Prostate gland (tissue), 2 donors: ENCODE measurements at regions not wholly inside any gene's neighbourhood (a gene's known extent, or its start where the extent isn't known, plus 50 kb on each side); places are given as distances from the start of the nearest gene placed in this dataset.

ENCODE experiments used
- DNase-seq: peaks from one replicate; pipeline ENCODE4 v3.0.0-alpha.2; 2019; ENCODE audit warnings: low spot score
- H3K27ac ChIP-seq, 2 donors: fragments of 200-600 bp; sonication (generic); 2 replicates each; pipeline ENCODE4 v1.5.1; 2017 to 2019
- H3K27me3 ChIP-seq: fragments of 200-600 bp; sonication (generic); replicated peaks from 2 replicates; pipeline ENCODE4 v1.5.1; 2019; ENCODE audit not compliant: insufficient read depth
- H3K36me3 ChIP-seq, 2 donors: fragments of 200-600 bp; sonication (generic); 1 replicate in 1 of 2; 2 replicates in 1 of 2; pipeline versions ENCODE4 v1.5.1 to v1.8.1; 2017 to 2019
- H3K4me1 ChIP-seq: fragments of 200-600 bp; sonication (generic); replicated peaks from 2 replicates; pipeline ENCODE4 v1.5.1; 2019
- H3K4me3 ChIP-seq, 2 donors: fragments of 200-600 bp; sonication (generic); 2 replicates each; pipeline ENCODE4 v1.5.1; 2017 to 2019
- H3K9me3 ChIP-seq: fragments of 200-600 bp; sonication (generic); 2 replicates; pipeline ENCODE4 v1.5.1; 2017
- CTCF ChIP-seq, 4 experiments: fragments of 200-600 bp in 2 of 4; fragments of 450-650 bp in 2 of 4; sonication (generic) in 2 of 4; IDR thresholded peaks; 1 replicate in 3 of 4; 2 replicates in 1 of 4; pipeline ENCODE4 v1.5.1; 2016 to 2019; ENCODE audit warnings: antibody characterized with exemption in 4 of 4, mild to moderate bottlenecking in 2 of 4, moderate library complexity in 2 of 4
- POLR2A ChIP-seq: fragments of 450-650 bp; IDR thresholded peaks from one replicate; pipeline ENCODE4 v1.6.1; 2016; ENCODE audit warnings: antibody characterized with exemption, mild to moderate bottlenecking
- POLR2AphosphoS5 ChIP-seq: sonication (generic); formaldehyde crosslinking; IDR thresholded peaks from one replicate; pipeline ENCODE4 v1.6.1; 2017; ENCODE audit warnings: antibody characterized with exemption
- WGBS: methylation state at CpG from one replicate; pipeline ENCODE4 v1.1.5; 2018; 5-methylcytosine and 5-hydroxymethylcytosine counted together
- intact Hi-C: fragments of 100-400 bp; cut with DNase I; formaldehyde crosslinking; loops from one replicate; pipeline ENCODE4 v1.14.2; 2022

GRCh38 chr14:21866479-21866878, 192.9 kb upstream of the OR4E1 start:
- Histone ChIP-seq H3K27me3 (no peaks in the 10 kb centered on the region), H3K4me1 (no peaks in the 10 kb centered on the region), H3K4me3 (no peak overlapping the region), H3K27ac (no peak overlapping the region), H3K9me3 (no peaks in the 10 kb centered on the region), H3K36me3 (no peaks in the 10 kb centered on the region)
- TF ChIP-seq CTCF (IDR thresholded peaks at IDR 0.05) (no peak), POLR2A (no peak), POLR2AphosphoS5 (no peak)
- no peak for DNase-seq
- intact Hi-C loops, result no loop called here

DNA sequence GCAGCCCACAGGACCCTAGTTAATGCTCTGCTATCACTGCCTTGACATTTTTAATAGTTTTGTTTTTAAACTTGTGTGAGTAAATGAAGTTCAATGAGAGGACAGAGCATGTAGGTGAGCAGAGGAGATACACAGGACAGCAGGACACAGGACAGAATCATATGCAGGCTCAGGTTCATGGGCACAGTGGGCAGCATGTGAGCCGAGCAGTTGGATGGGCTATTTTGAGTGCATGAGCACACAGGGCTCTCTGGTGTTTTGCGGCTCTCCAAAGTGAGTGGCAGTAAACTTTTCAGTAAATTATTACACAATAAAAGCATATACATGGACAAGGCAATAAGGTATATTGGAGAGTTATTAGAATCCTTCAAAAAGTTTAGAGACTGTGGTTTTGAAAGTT, 189.7 kb upstream of the OR4E1 start:
- no peak overlapping the region for H3K27ac ChIP-seq
- WGBS, result 63% methylated on average over 2 of the region's 2 CpGs
- no peak for TF ChIP-seq POLR2A
- no peak for TF ChIP-seq CTCF (IDR thresholded peaks at IDR 0.05)
- TF ChIP-seq POLR2AphosphoS5, result no peak
- intact Hi-C loops, result no loop called here
- H3K4me1 ChIP-seq, result no peaks in the 10 kb centered on the region
- H3K27me3 ChIP-seq, result no peaks in the 10 kb centered on the region
- H3K4me3 ChIP-seq, result no peak overlapping the region
- no peak for DNase-seq
- no peaks in the 10 kb centered on the region for H3K36me3 ChIP-seq
- no peaks in the 10 kb centered on the region for H3K9me3 ChIP-seq

DNA sequence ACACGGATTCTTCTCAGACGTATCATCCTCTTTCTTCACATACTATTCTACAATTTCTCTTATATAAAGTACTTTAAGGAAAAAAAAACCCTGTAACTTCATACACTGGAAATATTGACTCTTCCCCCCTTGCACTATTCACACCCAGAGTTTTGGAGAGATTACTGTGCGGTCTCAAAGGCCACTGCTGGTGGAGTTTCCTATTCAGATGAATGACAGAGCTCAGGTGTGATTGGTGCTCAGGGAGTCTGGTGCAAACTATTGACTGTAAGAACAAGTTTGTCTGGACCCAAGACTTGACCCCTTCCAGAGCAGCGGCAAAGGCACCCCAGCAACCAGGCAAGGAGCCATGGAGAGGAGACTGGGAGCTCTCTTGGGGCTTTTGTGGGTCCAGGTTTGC, 187.5 kb upstream of the OR4E1 start:
- no peaks in the 10 kb centered on the region for H3K4me1 ChIP-seq
- WGBS, result 88% methylated on average over 4 of the region's 4 CpGs

DNA sequence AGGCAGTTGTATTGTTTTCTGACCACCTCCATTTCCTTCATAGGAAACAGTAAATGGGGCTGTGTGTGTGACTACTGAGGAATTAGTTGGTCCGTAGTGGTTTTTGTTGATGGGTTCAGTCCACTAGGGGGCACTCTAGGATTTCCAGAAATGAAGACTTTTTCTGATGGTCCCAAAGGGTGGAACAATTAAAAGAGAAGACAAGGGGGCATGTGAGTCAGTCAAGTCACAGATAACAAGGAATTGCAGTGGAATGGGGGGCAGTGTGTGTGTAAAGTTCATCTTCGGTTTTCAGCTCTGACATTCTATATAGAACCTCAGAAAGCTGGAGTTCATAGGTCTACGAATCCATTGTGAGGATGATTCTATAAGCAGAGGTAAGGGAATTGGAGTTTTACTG, 186.6 kb upstream of the OR4E1 start:
- Histone ChIP-seq H3K27me3 (peaks cover 2% of the 10 kb centered on the region), H3K4me3 (no peak overlapping the region), H3K27ac (no peak overlapping the region), H3K4me1 (no peaks in the 10 kb centered on the region), H3K9me3 (no peaks in the 10 kb centered on the region), H3K36me3 (no peaks in the 10 kb centered on the region)
- intact Hi-C loops, result no loop called here
- no peak for DNase-seq
- WGBS, result 76% methylated on average over 3 of the region's 3 CpGs
- TF ChIP-seq CTCF (IDR thresholded peaks at IDR 0.05) (peak in 1 of 4 experiments; percentile 15), POLR2A (no peak), POLR2AphosphoS5 (no peak)

More for the DNA sequence above, 187.5 kb upstream of the OR4E1 start:
- intact Hi-C loops, result no loop called here
- no peak for DNase-seq
- H3K27ac ChIP-seq, result no peak overlapping the region
- no peaks in the 10 kb centered on the region for H3K36me3 ChIP-seq
- peaks cover 2% of the 10 kb centered on the region for H3K27me3 ChIP-seq
- no peak overlapping the region for H3K4me3 ChIP-seq
- no peak for TF ChIP-seq CTCF (IDR thresholded peaks at IDR 0.05)
- no peak for TF ChIP-seq POLR2AphosphoS5
- TF ChIP-seq POLR2A, result no peak
- H3K9me3 ChIP-seq, result no peaks in the 10 kb centered on the region

DNA sequence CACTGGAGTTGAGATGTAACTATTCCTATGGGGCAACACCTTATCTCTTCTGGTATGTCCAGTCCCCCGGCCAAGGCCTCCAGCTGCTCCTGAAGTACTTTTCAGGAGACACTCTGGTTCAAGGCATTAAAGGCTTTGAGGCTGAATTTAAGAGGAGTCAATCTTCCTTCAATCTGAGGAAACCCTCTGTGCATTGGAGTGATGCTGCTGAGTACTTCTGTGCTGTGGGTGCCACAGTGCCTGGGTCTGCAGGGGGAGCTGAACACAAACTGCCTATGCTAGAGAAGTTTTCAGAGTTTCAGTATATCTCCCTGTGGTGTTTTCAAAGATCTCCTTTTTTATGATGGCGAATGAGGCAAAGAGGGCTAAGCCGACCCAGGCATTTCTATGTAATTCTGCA, 179.2 kb upstream of the OR4E1 start:
- H3K4me1 ChIP-seq, result no peaks in the 10 kb centered on the region
- intact Hi-C loops, result no loop called here
- H3K4me3 ChIP-seq, result no peak overlapping the region
- 84% methylated on average over 3 of the region's 3 CpGs for WGBS
- peaks cover 2% of the 10 kb centered on the region for H3K27me3 ChIP-seq
- TF ChIP-seq CTCF (IDR thresholded peaks at IDR 0.05), result no peak
- TF ChIP-seq POLR2AphosphoS5, result no peak
- TF ChIP-seq POLR2A, result no peak
- H3K9me3 ChIP-seq, result no peaks in the 10 kb centered on the region
- no peak for DNase-seq
- no peak overlapping the region for H3K27ac ChIP-seq
- H3K36me3 ChIP-seq, result no peaks in the 10 kb centered on the region
